Lower leg skin (tissue), 3 donors: ENCODE measurements at regions not wholly inside any gene's neighbourhood (a gene's known extent, or its start where the extent isn't known, plus 50 kb on each side); places are given as distances from the start of the nearest gene placed in this dataset.

ENCODE experiments used
- POLR2A ChIP-seq, 2 donors: fragments of 450-650 bp; IDR thresholded peaks; one replicate each; pipeline ENCODE4 v1.6.1; 2016 to 2017; ENCODE audit warnings: antibody characterized with exemption in 2 of 2, mild to moderate bottlenecking in 1 of 2, moderate library complexity in 1 of 2
- TF ChIP-seq, protein P1 (sequence below), 3 donors: fragments of 450-650 bp; IDR thresholded peaks; one replicate each; pipeline ENCODE4 v1.5.1; 2016; ENCODE audit warnings: antibody characterized with exemption in 3 of 3, mild to moderate bottlenecking in 3 of 3, moderate library complexity in 2 of 3

- TF ChIP-seq POLR2A (IDR thresholded peaks at IDR 0.05) = no peak
- TF ChIP-seq, protein P1, sequence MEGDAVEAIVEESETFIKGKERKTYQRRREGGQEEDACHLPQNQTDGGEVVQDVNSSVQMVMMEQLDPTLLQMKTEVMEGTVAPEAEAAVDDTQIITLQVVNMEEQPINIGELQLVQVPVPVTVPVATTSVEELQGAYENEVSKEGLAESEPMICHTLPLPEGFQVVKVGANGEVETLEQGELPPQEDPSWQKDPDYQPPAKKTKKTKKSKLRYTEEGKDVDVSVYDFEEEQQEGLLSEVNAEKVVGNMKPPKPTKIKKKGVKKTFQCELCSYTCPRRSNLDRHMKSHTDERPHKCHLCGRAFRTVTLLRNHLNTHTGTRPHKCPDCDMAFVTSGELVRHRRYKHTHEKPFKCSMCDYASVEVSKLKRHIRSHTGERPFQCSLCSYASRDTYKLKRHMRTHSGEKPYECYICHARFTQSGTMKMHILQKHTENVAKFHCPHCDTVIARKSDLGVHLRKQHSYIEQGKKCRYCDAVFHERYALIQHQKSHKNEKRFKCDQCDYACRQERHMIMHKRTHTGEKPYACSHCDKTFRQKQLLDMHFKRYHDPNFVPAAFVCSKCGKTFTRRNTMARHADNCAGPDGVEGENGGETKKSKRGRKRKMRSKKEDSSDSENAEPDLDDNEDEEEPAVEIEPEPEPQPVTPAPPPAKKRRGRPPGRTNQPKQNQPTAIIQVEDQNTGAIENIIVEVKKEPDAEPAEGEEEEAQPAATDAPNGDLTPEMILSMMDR (IDR thresholded peaks at IDR 0.05) = no peak
These were observed 64.8 kb upstream of the BACH1 start for GRCh38 chr21:29233611-29234540.
